CD8-positive, alpha-beta memory T cell (primary cell): ENCODE measurements at regions not wholly inside any gene's neighbourhood (a gene's known extent, or its start where the extent isn't known, plus 50 kb on each side); places are given as distances from the start of the nearest gene placed in this dataset.

Experiments used
- CTCF ChIA-PET: fragments of 350-600 bp; sonication (Branson Sonifier 250); formaldehyde crosslinking; loops from one replicate; lab custom pipeline; 2021; ENCODE audit warnings: antibody characterized with exemption; lab: Charles Lee
- POLR2A ChIA-PET: fragments of 350-600 bp; sonication (Branson Sonifier 250); formaldehyde crosslinking; loops from one replicate; lab custom pipeline; 2021; ENCODE audit warnings: antibody characterized with exemption; lab: Charles Lee
- DNase-seq, 5 donors: peaks; one replicate each; pipeline versions ENCODE4 v3.0.0 to v3.0.0-alpha.2; 2020 to 2022; ENCODE audit warnings: mixed read lengths in 1 of 5
- H3K27ac ChIP-seq: one replicate; pipeline ENCODE4 v1.7.0; 2013; ENCODE audit warnings: low read depth, mild to moderate bottlenecking, low read length, moderate library complexity
- H3K27me3 ChIP-seq: 2 replicates; pipeline ENCODE4 v1.7.0; 2013; ENCODE audit warnings: low read length, mild to moderate bottlenecking; ENCODE audit not compliant: insufficient read depth, poor library complexity, severe bottlenecking
- H3K36me3 ChIP-seq: 2 replicates; pipeline ENCODE4 v1.7.0; 2013; ENCODE audit warnings: mild to moderate bottlenecking, low read length, moderate library complexity; ENCODE audit not compliant: insufficient read depth
- H3K4me1 ChIP-seq: 2 replicates; pipeline ENCODE4 v1.7.0; 2013; ENCODE audit warnings: mild to moderate bottlenecking, low read length, moderate library complexity; ENCODE audit not compliant: insufficient read depth
- H3K4me3 ChIP-seq: 2 replicates; pipeline ENCODE4 v1.7.0; 2013; ENCODE audit warnings: mild to moderate bottlenecking, low read length
- H3K9me3 ChIP-seq: 2 replicates; pipeline ENCODE4 v1.7.0; 2013; ENCODE audit warnings: mild to moderate bottlenecking, low read length
- H3K27ac Mint-ChIP-seq, 8 donors: one replicate each; pipeline ENCODE4 v1.8.0; 2020 to 2021; ENCODE audit warnings: mixed read lengths in 8 of 8, mild to moderate bottlenecking in 6 of 8, inconsistent platforms in 3 of 8, moderate library complexity in 3 of 8
- H3K27me3 Mint-ChIP-seq, 2 donors: one replicate each; pipeline ENCODE4 v1.8.0; 2020 to 2021; ENCODE audit warnings: mixed read lengths in 2 of 2, mild to moderate bottlenecking in 1 of 2, moderate library complexity in 1 of 2
- H3K36me3 Mint-ChIP-seq, 3 donors: one replicate each; pipeline ENCODE4 v1.8.0; 2020 to 2021; ENCODE audit warnings: mixed read lengths in 3 of 3, inconsistent platforms in 1 of 3, mild to moderate bottlenecking in 1 of 3
- H3K4me1 Mint-ChIP-seq, 3 donors: one replicate each; pipeline ENCODE4 v1.8.0; 2020 to 2021; ENCODE audit warnings: mixed read lengths in 3 of 3, inconsistent platforms in 1 of 3, mild to moderate bottlenecking in 1 of 3
- H3K4me3 Mint-ChIP-seq, 7 donors: one replicate each; pipeline ENCODE4 v1.8.0; 2020 to 2021; ENCODE audit warnings: mixed read lengths in 7 of 7, mild to moderate bottlenecking in 6 of 7, moderate library complexity in 4 of 7, inconsistent platforms in 2 of 7
- H3K9me3 Mint-ChIP-seq, 5 donors: one replicate each; pipeline ENCODE4 v1.8.0; 2020 to 2022; ENCODE audit warnings: mixed read lengths in 5 of 5, mild to moderate bottlenecking in 3 of 5, moderate library complexity in 2 of 5, inconsistent platforms in 1 of 5

DNA sequence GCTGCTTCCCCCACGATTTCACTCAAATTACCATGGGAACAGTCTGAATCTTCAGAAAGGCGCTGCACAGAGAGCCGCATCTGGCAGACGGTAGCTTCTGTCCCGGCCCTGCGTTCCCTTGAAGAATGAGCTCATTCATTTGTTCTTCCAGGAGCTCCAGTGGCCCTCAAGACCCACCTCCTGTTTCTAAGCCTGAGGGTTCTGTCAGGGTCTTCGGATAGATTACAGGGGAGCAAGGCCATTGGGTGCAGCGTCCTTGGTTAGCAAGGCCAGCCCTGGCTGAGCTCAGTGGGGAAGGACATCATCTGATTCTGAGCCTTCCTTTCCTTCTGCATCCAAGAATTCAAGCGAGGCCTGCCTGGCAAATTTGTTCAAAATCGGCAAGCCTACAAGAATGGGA, 111.9 kb downstream of the PDCL3 start:
- Mint-ChIP-seq H3K4me3 (no peak overlapping the region), H3K27ac (no peak overlapping the region), H3K9me3 (no peaks in the 10 kb centered on the region), H3K36me3 (no peaks in the 10 kb centered on the region), H3K4me1 (peaks cover 0 to 3% (median 0%) of the 10 kb centered on the region in 3 donors), H3K27me3 (peaks cover 0 to 1% of the 10 kb centered on the region in 2 donors)
- Histone ChIP-seq H3K9me3 (no peaks in the 10 kb centered on the region), H3K27ac (no peak overlapping the region), H3K4me1 (peaks cover 4% of the 10 kb centered on the region), H3K4me3 (no peak overlapping the region), H3K36me3 (no peaks in the 10 kb centered on the region), H3K27me3 (no peaks in the 10 kb centered on the region)
- DNase-seq: no peak
- ChIA-PET CTCF (interaction anchor here (1.6 kb wide), 1 partner anchor 17 kb away, joined by 3 read pairs; no protein-coding TSS in a partner anchor), POLR2A (no interaction called here)

DNA sequence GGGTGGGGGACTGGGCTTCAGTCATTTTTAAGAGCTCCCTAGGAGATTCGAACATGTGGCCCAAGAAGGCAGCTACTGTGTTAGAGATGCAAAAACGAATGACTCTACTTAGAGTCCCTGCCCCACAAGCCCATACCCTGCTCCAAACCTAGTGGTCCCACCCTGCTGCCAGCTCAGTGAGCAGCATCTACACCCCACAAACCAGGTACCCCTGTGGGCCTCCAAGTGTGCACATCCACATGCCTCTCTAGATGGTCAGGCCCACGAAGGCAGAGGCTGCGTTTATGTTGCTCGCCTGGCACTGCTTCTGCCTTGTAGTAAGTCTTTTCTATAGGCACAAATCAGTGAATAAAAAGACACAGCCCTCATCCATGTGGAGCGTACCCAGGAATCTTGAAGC, 112.6 kb downstream of the PDCL3 start:
- CTCF ChIA-PET: interaction anchor here (1.6 kb wide), 1 partner anchor 17 kb away, joined by 3 read pairs; no protein-coding TSS in a partner anchor
- H3K36me3 Mint-ChIP-seq: no peaks in the 10 kb centered on the region
- H3K4me3 Mint-ChIP-seq: no peak overlapping the region
- H3K9me3 ChIP-seq: no peaks in the 10 kb centered on the region
- no peaks in the 10 kb centered on the region for H3K36me3 ChIP-seq
- H3K9me3 Mint-ChIP-seq: no peaks in the 10 kb centered on the region
- H3K27me3 ChIP-seq: no peaks in the 10 kb centered on the region
- H3K27me3 Mint-ChIP-seq: peaks cover 0 to 1% of the 10 kb centered on the region in 2 donors
- peaks cover 0 to 3% (median 0%) of the 10 kb centered on the region in 3 donors for H3K4me1 Mint-ChIP-seq
- H3K27ac ChIP-seq: no peak overlapping the region
- peaks cover 4% of the 10 kb centered on the region for H3K4me1 ChIP-seq
- POLR2A ChIA-PET: no interaction called here
- no peak for DNase-seq
- H3K4me3 ChIP-seq: no peak overlapping the region
- peak overlapping the region in 1 of 8 donors; percentile 22 for H3K27ac Mint-ChIP-seq

DNA sequence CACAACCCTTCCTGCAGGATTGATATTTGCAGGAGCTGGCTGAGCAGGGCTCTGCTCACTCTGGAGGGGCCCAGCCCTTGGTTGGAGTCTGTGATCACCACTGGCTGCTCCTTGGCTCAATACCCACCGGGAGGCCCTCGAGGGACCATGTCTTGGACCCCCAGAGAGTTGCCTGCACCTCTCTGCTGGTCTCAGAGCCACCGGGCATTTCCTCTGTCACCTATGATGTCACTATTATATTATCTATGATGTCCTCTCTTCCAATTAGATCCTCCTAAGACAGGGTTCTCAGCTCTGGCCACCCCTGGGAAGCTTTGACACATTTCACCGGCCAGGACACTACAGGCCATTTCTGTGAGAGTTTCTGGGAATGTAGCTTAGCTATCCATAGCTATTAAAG, 113.1 kb downstream of the PDCL3 start:
- POLR2A ChIA-PET: no interaction called here
- Mint-ChIP-seq H3K27me3 (peaks cover 0 to 3% of the 10 kb centered on the region in 2 donors), H3K9me3 (no peaks in the 10 kb centered on the region), H3K4me1 (peaks cover 0 to 3% (median 0%) of the 10 kb centered on the region in 3 donors), H3K36me3 (no peaks in the 10 kb centered on the region), H3K27ac (peak overlapping the region in 1 of 8 donors; percentile 22), H3K4me3 (no peak overlapping the region)
- Histone ChIP-seq H3K36me3 (no peaks in the 10 kb centered on the region), H3K27ac (no peak overlapping the region), H3K4me3 (no peak overlapping the region), H3K27me3 (no peaks in the 10 kb centered on the region), H3K4me1 (peaks cover 4% of the 10 kb centered on the region), H3K9me3 (no peaks in the 10 kb centered on the region)
- no peak for DNase-seq
- CTCF ChIA-PET: interaction anchor here (1.6 kb wide), 1 partner anchor 16 kb away, joined by 3 read pairs; no protein-coding TSS in a partner anchor

DNA sequence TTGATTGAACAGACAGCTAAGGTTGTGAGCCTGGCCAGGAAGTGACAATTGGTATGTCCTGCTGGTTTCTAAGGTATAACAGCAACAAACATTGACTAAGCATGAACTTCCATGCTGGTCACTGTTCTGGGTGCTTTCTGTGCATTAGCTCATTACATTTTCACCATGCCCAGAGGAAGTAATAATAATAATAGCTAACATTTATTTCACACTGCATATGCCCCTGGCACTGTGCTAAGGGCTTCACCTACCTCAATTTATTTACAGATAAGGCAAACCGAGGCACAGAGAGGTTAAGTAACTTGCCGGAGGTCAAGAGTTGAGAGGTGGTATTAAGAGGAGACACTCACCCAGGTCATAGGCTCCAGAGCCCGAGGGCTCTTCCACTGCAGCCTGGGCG, 113.6 kb downstream of the PDCL3 start:
- Histone ChIP-seq H3K27me3 (no peaks in the 10 kb centered on the region), H3K27ac (no peak overlapping the region), H3K9me3 (no peaks in the 10 kb centered on the region), H3K36me3 (no peaks in the 10 kb centered on the region), H3K4me1 (peaks cover 4% of the 10 kb centered on the region), H3K4me3 (no peak overlapping the region)
- Mint-ChIP-seq H3K36me3 (no peaks in the 10 kb centered on the region), H3K4me1 (peaks cover 0 to 3% (median 0%) of the 10 kb centered on the region in 3 donors), H3K27me3 (peaks cover 0 to 3% of the 10 kb centered on the region in 2 donors), H3K4me3 (no peak overlapping the region), H3K9me3 (no peaks in the 10 kb centered on the region), H3K27ac (peak overlapping the region in 1 of 8 donors; percentile 47)
- no peak for DNase-seq
- POLR2A ChIA-PET: no interaction called here
- CTCF ChIA-PET: no interaction called here

DNA sequence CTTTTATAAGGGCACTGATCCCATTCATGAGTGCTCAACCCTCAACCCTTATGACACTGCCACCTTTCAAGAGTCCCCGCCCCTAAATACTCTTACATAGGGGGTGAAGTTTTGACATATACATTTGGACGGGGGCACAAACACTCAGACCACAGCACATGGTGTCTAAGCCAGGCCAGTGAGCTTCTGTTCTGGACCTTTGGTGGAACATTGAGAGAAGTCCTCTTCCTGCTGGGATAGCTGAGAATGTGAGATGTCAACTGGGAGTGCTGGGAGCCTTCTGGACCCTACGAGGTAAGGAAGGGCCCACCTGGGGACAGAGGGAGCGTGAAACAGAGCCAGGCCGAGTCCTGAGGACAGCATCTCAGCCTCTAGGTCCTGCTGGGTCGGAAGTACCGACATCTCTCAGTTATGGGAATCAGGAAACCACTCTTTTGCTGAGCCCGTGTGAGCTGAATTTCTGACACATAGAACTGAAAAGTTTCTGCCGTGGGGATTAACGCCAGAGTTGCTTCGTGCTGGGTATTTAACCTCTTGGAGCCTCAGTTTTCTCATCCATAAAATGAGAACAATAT, 114.9 kb downstream of the PDCL3 start:
- Histone ChIP-seq H3K27ac (no peak overlapping the region), H3K9me3 (no peaks in the 10 kb centered on the region), H3K4me1 (peaks cover 4% of the 10 kb centered on the region), H3K36me3 (no peaks in the 10 kb centered on the region), H3K27me3 (no peaks in the 10 kb centered on the region), H3K4me3 (no peak overlapping the region)
- peaks cover 0 to 3% (median 0%) of the 10 kb centered on the region in 3 donors for H3K4me1 Mint-ChIP-seq
- DNase-seq: no peak
- H3K9me3 Mint-ChIP-seq: no peaks in the 10 kb centered on the region
- POLR2A ChIA-PET: no interaction called here
- H3K27me3 Mint-ChIP-seq: peaks cover 0 to 4% of the 10 kb centered on the region in 2 donors
- no peak overlapping the region for H3K4me3 Mint-ChIP-seq
- peak overlapping the region in 1 of 8 donors; percentile 65 for H3K27ac Mint-ChIP-seq
- CTCF ChIA-PET: no interaction called here
- H3K36me3 Mint-ChIP-seq: no peaks in the 10 kb centered on the region

DNA sequence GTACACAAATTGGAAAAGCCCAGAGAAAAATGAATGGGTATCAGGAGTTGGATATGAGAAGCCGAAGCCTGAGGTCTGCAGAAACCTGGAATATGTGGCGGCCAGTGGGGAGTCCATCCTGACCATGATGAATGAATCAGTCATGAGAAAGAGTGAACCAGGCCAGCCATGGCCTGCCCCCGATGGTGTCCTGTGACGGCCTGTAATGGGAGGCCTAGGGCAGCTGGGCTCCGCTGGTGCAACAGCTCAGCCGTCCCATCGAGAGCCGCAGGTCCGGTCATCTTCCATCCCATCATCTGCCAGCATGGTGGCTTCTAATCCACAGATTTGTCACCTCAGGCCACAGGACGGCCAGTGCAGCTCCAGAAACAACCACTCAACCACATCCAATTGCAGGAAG, 116.4 kb downstream of the PDCL3 start:
- no peak overlapping the region for H3K4me3 ChIP-seq
- no peaks in the 10 kb centered on the region for H3K36me3 ChIP-seq
- ChIA-PET CTCF (no interaction called here), POLR2A (no interaction called here)
- DNase-seq: no peak
- H3K27me3 ChIP-seq: no peaks in the 10 kb centered on the region
- Mint-ChIP-seq H3K36me3 (peaks cover 0 to 6% (median 3%) of the 10 kb centered on the region in 3 donors), H3K9me3 (peaks cover 0 to 5% (median 3%) of the 10 kb centered on the region in 5 donors), H3K27me3 (peaks cover 0 to 4% of the 10 kb centered on the region in 2 donors), H3K27ac (no peak overlapping the region), H3K4me1 (peaks cover 0 to 3% (median 0%) of the 10 kb centered on the region in 3 donors), H3K4me3 (no peak overlapping the region)
- H3K27ac ChIP-seq: no peak overlapping the region
- H3K4me1 ChIP-seq: peaks cover 4% of the 10 kb centered on the region
- H3K9me3 ChIP-seq: no peaks in the 10 kb centered on the region

DNA sequence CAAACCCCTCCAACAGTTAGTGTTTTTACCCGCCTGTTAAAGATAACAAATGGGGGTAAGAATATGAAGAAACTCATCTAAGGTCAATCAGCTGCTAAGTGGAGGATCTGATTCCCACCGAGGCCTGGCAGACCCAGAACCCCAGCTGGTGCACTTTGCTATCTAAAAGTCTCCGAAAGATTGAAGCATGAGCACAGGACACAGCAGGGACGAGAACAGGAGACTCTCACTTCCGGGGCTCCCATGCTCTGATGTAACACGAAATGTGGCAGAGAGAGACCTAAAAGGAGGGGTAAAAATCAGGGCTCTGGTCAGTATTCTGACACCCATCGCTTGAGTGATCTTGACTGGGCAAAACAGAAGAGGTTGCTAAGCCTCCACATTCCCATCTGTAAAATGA, 119.7 kb downstream of the PDCL3 start:
- H3K27ac ChIP-seq: no peak overlapping the region
- H3K9me3 Mint-ChIP-seq: peaks cover 0 to 16% (median 4%) of the 10 kb centered on the region in 5 donors
- H3K27ac Mint-ChIP-seq: no peak overlapping the region
- ChIA-PET CTCF (interaction anchor here (0.6 kb wide), 1 partner anchor 419 kb away, joined by 3 read pairs; no protein-coding TSS in a partner anchor), POLR2A (no interaction called here)
- no peak for DNase-seq
- no peaks in the 10 kb centered on the region for H3K36me3 ChIP-seq
- H3K36me3 Mint-ChIP-seq: peaks cover 0 to 6% (median 3%) of the 10 kb centered on the region in 3 donors
- peaks cover 4% of the 10 kb centered on the region for H3K4me1 ChIP-seq
- peaks cover 0 to 3% (median 0%) of the 10 kb centered on the region in 3 donors for H3K4me1 Mint-ChIP-seq
- H3K27me3 Mint-ChIP-seq: peaks cover 4 to 8% of the 10 kb centered on the region in 2 donors
- no peaks in the 10 kb centered on the region for H3K27me3 ChIP-seq
- no peak overlapping the region for H3K4me3 ChIP-seq
- H3K4me3 Mint-ChIP-seq: no peak overlapping the region
- H3K9me3 ChIP-seq: no peaks in the 10 kb centered on the region

DNA sequence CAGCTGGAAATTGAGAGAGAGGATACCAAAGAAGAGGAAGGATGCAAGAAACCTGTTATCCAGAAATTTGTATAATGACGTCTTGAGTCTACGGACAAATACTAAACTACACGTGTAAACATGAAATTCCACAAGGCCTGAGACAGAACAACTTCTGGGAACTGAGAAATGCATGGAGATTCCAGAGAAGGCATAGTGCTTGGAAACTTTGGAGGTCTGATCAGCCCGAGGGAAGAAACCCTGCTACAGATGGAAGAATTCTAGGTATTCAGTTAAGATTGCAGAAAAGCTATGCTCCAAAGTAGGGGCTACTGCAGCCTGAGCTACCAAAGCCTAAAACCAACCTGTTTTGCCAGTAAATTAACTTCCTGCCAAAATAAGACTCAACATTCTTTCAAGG, 120.4 kb downstream of the PDCL3 start:
- no peak overlapping the region for H3K27ac Mint-ChIP-seq
- H3K4me1 ChIP-seq: peaks cover 4% of the 10 kb centered on the region
- H3K36me3 Mint-ChIP-seq: peaks cover 0 to 6% (median 3%) of the 10 kb centered on the region in 3 donors
- no peaks in the 10 kb centered on the region for H3K9me3 ChIP-seq
- H3K9me3 Mint-ChIP-seq: peaks cover 0 to 17% (median 4%) of the 10 kb centered on the region in 5 donors
- H3K27ac ChIP-seq: no peak overlapping the region
- DNase-seq: no peak
- POLR2A ChIA-PET: no interaction called here
- CTCF ChIA-PET: no interaction called here
- H3K4me1 Mint-ChIP-seq: peaks cover 0 to 3% (median 0%) of the 10 kb centered on the region in 3 donors
- H3K36me3 ChIP-seq: no peaks in the 10 kb centered on the region
- H3K27me3 ChIP-seq: no peaks in the 10 kb centered on the region
- no peak overlapping the region for H3K4me3 Mint-ChIP-seq
- no peak overlapping the region for H3K4me3 ChIP-seq
- peaks cover 4 to 8% of the 10 kb centered on the region in 2 donors for H3K27me3 Mint-ChIP-seq
